Adrenal gland (tissue), 5 donors: ENCODE measurements at regions not wholly inside any gene's neighbourhood (a gene's known extent, or its start where the extent isn't known, plus 50 kb on each side); places are given as distances from the start of the nearest gene placed in this dataset.

Source experiments
- POLR2A ChIP-seq, 2 donors: fragments of 450-650 bp; IDR thresholded peaks; one replicate each; pipeline ENCODE4 v1.6.1; 2017; ENCODE audit warnings: antibody characterized with exemption in 2 of 2, mild to moderate bottlenecking in 2 of 2, moderate library complexity in 1 of 2
- TF ChIP-seq, protein P1 (sequence below), 6 experiments: fragments of 450-650 bp in 4 of 6; fragments of 200-600 bp in 2 of 6; sonication (generic) in 1 of 6; IDR thresholded peaks; 1 replicate in 5 of 6; 2 replicates in 1 of 6; pipeline versions ENCODE4 v1.5.1 to v1.8.0; 2016 to 2021; ENCODE audit warnings: antibody characterized with exemption in 6 of 6, mild to moderate bottlenecking in 2 of 6, moderate library complexity in 1 of 6
- donor health status: DM: no; HTN: no; CAD: no.

DNA sequence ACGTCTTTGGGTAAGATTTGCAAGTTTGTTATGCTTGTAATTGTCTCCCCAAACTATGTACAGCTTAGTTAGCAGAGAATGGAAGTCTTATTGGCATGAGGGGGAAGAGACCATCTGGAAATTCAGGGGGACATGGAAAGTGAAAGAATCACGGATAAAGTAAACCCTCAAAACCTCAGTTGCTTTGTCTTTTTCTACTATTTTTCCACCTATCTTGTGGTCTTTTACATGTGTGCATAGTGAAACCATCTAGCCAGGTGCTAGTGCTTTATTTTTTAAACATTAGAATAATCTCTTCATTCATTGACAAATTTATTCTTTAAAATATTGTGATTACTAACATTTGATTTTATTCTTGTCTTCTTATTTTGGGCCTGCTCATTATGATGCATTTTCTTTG is 441.1 kb upstream of the RORB start:
- TF ChIP-seq, protein P1, sequence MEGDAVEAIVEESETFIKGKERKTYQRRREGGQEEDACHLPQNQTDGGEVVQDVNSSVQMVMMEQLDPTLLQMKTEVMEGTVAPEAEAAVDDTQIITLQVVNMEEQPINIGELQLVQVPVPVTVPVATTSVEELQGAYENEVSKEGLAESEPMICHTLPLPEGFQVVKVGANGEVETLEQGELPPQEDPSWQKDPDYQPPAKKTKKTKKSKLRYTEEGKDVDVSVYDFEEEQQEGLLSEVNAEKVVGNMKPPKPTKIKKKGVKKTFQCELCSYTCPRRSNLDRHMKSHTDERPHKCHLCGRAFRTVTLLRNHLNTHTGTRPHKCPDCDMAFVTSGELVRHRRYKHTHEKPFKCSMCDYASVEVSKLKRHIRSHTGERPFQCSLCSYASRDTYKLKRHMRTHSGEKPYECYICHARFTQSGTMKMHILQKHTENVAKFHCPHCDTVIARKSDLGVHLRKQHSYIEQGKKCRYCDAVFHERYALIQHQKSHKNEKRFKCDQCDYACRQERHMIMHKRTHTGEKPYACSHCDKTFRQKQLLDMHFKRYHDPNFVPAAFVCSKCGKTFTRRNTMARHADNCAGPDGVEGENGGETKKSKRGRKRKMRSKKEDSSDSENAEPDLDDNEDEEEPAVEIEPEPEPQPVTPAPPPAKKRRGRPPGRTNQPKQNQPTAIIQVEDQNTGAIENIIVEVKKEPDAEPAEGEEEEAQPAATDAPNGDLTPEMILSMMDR (IDR thresholded peaks at IDR 0.05) = no peak
- TF ChIP-seq POLR2A (IDR thresholded peaks at IDR 0.05) = no peak
